ENCODE measurements at regions not wholly inside any gene's neighbourhood (a gene's known extent, or its start where the extent isn't known, plus 50 kb on each side); places are given as distances from the start of the nearest gene placed in this dataset.

DNA sequence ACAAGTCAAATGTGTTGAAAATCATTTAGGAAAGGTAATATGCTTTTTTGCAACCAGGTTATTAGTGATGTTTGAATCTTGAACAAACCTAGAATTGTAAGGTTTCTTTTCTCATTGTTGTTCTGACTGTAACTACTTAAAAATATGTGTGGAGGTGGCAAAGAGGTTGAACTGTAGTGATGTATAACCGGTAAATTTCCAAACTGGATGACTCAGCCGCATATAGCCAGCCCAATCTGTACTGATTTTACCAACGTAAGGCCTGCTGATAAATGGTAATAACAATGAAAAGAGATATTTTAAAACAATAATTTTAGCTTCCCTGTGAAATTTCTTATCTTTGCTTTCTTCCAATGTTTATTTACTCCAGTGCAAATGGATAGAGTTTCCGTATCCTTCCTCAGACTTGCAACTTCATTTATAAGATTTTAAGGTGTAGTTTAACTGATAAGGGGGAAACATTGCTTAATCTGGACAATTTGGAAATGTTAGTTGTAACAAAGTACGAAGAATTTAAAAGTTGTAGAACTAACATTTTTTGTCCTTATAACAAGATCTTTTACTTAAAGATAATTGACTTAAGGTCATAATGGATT is 1170.4 kb upstream of the ZEB2 start:
- Histone ChIP-seq H3K27ac (ENCODE audit: low read length) (no peak overlapping the region), H3K27me3 (ENCODE audit: control insufficient read depth, insufficient read depth, low read length) (no peaks in the 10 kb centered on the region), H3K4me3 (ENCODE audit: low read length) (no peak overlapping the region), H3K4me1 (ENCODE audit: control insufficient read depth, insufficient read depth, low read length) (no peaks in the 10 kb centered on the region), H3K36me3 (ENCODE audit: control insufficient read depth, insufficient read depth, low read length) (no peaks in the 10 kb centered on the region), H3K9me3 (replicated peaks; ENCODE audit: control insufficient read depth, low read depth, low read length) (no peaks in the 10 kb centered on the region)
- WGBS (ENCODE audit: insufficient coverage), result no CpG with 5 or more reads among the region's 5 CpGs
- no peak for DNase-seq

DNA sequence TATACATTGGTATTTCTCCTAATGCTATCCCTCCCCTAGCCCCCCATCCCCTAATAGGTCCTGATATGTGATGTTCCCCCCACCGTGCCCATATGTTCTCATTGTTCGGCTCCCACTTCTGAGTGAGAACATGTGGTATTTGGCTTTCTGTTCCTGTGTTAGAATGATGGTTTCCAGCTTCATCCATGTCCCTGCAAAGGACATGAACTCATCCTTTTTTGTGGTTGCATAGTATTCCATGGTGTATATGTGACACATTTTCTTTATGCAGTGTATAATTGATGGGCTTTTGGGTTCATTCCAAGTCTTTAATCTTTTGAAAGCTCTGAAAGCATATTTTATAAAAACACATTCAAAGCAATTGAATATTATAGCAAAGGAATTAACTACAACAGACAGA is 1169.4 kb upstream of the ZEB2 start:
- no CpG with 5 or more reads among the region's 2 CpGs for WGBS (ENCODE audit: insufficient coverage)
- Histone ChIP-seq H3K27me3 (ENCODE audit: control insufficient read depth, insufficient read depth, low read length) (no peaks in the 10 kb centered on the region), H3K9me3 (replicated peaks; ENCODE audit: control insufficient read depth, low read depth, low read length) (no peaks in the 10 kb centered on the region), H3K36me3 (ENCODE audit: control insufficient read depth, insufficient read depth, low read length) (no peaks in the 10 kb centered on the region), H3K27ac (ENCODE audit: low read length) (no peak overlapping the region), H3K4me3 (ENCODE audit: low read length) (no peak overlapping the region), H3K4me1 (ENCODE audit: control insufficient read depth, insufficient read depth, low read length) (no peaks in the 10 kb centered on the region)
- DNase-seq, result no peak

DNA sequence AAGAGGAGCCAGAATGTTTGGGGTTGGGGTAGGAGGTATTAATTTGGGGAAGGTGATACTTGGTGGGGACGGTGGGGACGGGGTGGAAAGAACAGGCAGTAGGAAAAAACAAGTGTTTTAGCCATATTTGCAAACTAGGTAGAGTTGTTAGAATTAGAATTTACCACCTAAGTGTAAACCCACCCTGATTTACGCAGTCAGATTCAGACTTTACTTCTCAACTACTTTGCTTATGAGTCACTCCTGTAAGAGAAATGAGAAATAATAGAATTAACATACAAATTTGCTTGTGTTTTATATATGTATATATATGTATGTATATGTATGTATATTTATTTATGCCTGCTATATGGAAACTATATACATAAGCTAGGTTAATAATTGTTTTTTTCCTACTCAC is 1168.2 kb upstream of the ZEB2 start:
- no peak overlapping the region for H3K4me3 ChIP-seq (ENCODE audit: low read length)
- no peak for DNase-seq
- no peaks in the 10 kb centered on the region for H3K36me3 ChIP-seq (ENCODE audit: control insufficient read depth, insufficient read depth, low read length)
- H3K27ac ChIP-seq (ENCODE audit: low read length), result no peak overlapping the region
- no peaks in the 10 kb centered on the region for H3K9me3 ChIP-seq (replicated peaks; ENCODE audit: control insufficient read depth, low read depth, low read length)
- H3K27me3 ChIP-seq (ENCODE audit: control insufficient read depth, insufficient read depth, low read length), result no peaks in the 10 kb centered on the region
- no CpG with 5 or more reads among the region's 3 CpGs for WGBS (ENCODE audit: insufficient coverage)
- no peaks in the 10 kb centered on the region for H3K4me1 ChIP-seq (ENCODE audit: control insufficient read depth, insufficient read depth, low read length)

DNA sequence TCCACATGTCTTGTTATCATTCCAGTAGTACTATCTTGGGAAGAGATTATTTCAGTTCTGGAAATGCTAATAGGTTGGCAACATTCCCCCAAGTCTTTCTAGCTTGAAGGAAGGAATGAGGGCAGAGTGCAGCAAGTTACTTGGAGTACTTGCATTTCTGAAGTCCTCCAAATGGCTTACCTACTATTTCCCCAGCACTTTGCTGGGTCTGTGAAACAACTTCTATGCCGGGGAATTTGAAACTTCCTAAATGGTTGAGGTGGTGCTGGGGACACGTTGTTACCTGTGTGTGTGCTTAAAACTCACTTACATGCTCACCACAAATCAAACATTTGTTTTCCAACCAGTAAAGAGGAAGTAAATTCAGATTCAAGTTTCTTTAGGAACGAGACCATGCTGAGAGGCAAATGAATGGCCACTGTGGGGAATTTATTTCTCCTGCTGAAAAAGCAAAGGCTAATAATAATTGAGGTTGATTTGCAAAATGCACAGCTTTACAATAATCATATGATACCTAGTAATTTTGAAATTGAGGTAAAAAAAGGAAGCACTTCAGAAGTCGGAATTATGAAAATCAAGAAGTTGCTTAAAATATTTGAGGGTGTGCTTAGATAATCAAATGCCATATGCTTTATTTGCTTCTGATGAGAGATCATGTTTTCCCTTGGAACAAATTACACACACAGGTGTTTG is 1167.7 kb upstream of the ZEB2 start:
- WGBS (ENCODE audit: insufficient coverage), result no CpG with 5 or more reads among the region's 4 CpGs
- H3K36me3 ChIP-seq (ENCODE audit: control insufficient read depth, insufficient read depth, low read length), result no peaks in the 10 kb centered on the region
- no peak overlapping the region for H3K4me3 ChIP-seq (ENCODE audit: low read length)
- H3K9me3 ChIP-seq (replicated peaks; ENCODE audit: control insufficient read depth, low read depth, low read length), result no peaks in the 10 kb centered on the region
- peak; percentile 1 for DNase-seq
- H3K27me3 ChIP-seq (ENCODE audit: control insufficient read depth, insufficient read depth, low read length), result no peaks in the 10 kb centered on the region
- H3K27ac ChIP-seq (ENCODE audit: low read length), result no peak overlapping the region
- no peaks in the 10 kb centered on the region for H3K4me1 ChIP-seq (ENCODE audit: control insufficient read depth, insufficient read depth, low read length)

DNA sequence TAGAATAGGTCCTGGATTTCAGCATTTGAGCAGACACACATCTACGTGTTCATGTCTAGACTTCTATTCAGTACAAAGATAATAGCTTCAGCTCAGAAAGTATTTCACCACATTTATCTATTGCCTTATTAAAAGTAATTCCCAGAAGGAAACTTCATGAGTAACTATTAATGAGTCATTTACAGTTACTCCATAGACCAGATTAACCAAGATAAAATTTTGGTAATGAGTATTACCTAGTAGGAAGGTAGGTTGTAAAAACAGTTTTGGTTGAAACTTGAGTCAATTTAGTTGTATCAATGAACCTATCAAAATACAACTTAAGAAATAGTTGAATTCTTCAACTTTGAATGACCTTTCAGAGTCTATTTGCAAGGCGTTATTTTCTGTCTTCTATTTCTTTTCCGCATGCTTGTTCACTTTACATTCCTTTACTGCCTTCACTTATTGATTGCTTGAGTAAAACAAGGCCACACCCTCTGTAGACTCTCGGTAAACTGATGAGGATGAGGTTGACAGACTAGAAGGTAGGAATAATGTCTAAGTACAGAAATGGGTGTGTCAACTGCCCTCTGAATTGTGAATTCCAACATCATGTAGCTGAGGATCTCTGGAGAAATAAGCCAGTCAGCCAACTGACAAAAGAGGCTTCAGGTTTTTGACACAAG is 1165.6 kb upstream of the ZEB2 start:
- H3K4me3 ChIP-seq (ENCODE audit: low read length), result no peak overlapping the region
- no peaks in the 10 kb centered on the region for H3K9me3 ChIP-seq (replicated peaks; ENCODE audit: control insufficient read depth, low read depth, low read length)
- WGBS (ENCODE audit: insufficient coverage), result no CpG with 5 or more reads among the region's 4 CpGs
- no peaks in the 10 kb centered on the region for H3K36me3 ChIP-seq (ENCODE audit: control insufficient read depth, insufficient read depth, low read length)
- no peaks in the 10 kb centered on the region for H3K27me3 ChIP-seq (ENCODE audit: control insufficient read depth, insufficient read depth, low read length)
- H3K4me1 ChIP-seq (ENCODE audit: control insufficient read depth, insufficient read depth, low read length), result no peaks in the 10 kb centered on the region
- no peak overlapping the region for H3K27ac ChIP-seq (ENCODE audit: low read length)
- DNase-seq, result no peak

DNA sequence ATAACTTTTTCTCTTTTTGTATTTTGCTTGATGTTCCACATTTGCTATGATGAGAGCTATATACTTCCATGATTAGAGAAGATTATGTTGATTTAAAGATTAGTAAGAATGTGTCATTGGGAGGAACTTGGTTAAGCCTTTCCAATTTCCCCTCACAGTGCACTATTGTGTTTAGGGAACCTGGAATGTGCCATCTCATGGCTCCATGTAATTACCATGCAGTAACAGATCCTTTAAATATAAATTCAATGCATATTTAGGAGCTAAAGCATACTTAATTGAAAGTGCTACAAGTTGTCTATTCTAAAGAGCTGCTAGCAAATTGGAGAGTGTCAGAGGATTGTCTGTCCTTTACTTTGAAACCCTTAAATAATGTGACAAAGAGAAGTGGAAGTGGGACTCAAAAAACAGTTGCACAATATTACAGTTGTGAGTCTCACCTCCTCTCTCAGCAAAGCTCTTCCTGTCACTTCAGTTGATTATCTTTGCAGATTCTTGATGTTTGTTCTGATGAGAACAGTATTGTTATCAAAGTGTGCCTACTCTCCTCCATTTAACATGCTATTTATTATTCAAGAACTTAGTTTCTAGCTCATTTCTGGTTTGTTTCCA is 1162.7 kb upstream of the ZEB2 start:
- no peaks in the 10 kb centered on the region for H3K36me3 ChIP-seq (ENCODE audit: control insufficient read depth, insufficient read depth, low read length)
- H3K27me3 ChIP-seq (ENCODE audit: control insufficient read depth, insufficient read depth, low read length), result no peaks in the 10 kb centered on the region
- H3K27ac ChIP-seq (ENCODE audit: low read length), result no peak overlapping the region
- DNase-seq, result peak; percentile 11
- H3K4me3 ChIP-seq (ENCODE audit: low read length), result no peak overlapping the region
- H3K9me3 ChIP-seq (replicated peaks; ENCODE audit: control insufficient read depth, low read depth, low read length), result no peaks in the 10 kb centered on the region
- H3K4me1 ChIP-seq (ENCODE audit: control insufficient read depth, insufficient read depth, low read length), result no peaks in the 10 kb centered on the region

DNA sequence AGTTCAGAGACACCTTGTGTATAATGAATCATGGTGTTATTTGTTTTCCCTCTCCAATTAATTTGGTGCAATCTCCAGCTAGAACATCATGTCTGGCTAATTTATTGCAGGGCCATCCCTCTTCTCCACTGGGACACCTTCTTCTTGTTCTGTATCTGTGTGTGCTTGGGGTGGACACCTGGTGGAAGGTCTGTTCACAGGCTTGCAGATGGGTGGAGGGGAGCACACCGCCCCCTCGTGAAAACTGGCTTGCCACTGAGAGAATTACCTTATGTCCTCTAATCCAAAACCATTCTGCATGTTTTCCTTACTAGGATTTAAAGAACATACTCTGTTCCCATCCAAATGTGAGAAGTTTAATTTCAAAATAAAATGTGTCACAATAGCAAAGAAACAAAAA is 1160.4 kb upstream of the ZEB2 start:
- Histone ChIP-seq H3K36me3 (ENCODE audit: control insufficient read depth, insufficient read depth, low read length) (no peaks in the 10 kb centered on the region), H3K4me3 (ENCODE audit: low read length) (no peak overlapping the region), H3K4me1 (ENCODE audit: control insufficient read depth, insufficient read depth, low read length) (no peaks in the 10 kb centered on the region), H3K27ac (ENCODE audit: low read length) (no peak overlapping the region), H3K9me3 (replicated peaks; ENCODE audit: control insufficient read depth, low read depth, low read length) (no peaks in the 10 kb centered on the region), H3K27me3 (ENCODE audit: control insufficient read depth, insufficient read depth, low read length) (no peaks in the 10 kb centered on the region)
- no CpG with 5 or more reads among the region's 2 CpGs for WGBS (ENCODE audit: insufficient coverage)
- DNase-seq, result no peak

DNA sequence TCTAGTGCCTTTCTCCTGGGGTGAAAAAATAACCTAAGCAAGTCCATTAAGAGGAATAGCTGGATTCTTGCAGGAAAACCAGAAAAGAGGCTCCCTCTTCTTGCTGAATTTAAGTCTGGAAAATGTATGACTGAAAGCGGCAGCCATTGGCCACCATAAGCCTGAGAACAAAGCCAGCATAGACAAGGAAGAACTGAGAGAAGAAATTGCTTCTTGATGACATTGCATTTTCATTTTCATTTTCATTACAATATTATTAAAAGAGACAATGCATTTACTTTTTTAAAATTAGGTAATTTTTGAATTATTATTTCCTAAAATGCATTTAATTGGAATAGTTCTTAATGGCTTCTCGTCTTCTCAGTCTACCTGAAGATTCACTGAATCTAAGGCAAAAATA is 1157.5 kb upstream of the ZEB2 start:
- Histone ChIP-seq H3K9me3 (replicated peaks; ENCODE audit: control insufficient read depth, low read depth, low read length) (no peaks in the 10 kb centered on the region), H3K27ac (ENCODE audit: low read length) (no peak overlapping the region)
- WGBS (ENCODE audit: insufficient coverage), result no CpG with 5 or more reads among the region's 2 CpGs

DNA sequence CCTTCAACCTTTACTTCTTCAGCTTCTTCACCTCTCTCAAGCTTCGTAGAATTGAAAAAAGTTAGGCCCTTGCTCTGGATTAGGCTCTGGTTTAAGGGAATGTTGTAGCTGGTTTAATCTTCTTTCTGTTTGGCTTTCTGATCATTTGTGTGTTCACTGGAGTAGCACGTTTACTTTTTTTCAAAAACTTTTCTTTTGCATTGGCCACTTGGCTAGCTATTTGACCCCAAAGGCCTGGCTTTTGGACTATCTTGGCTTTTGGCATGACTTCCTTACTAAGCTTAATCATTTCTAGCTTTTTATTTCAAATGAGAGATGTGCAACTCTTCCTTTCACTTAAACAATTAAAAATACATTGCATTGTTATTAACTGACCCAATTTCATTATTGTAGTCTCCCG is 1154.8 kb upstream of the ZEB2 start:
- no peak overlapping the region for H3K4me3 ChIP-seq (ENCODE audit: low read length)
- WGBS (ENCODE audit: insufficient coverage), result no CpG with 5 or more reads among the region's 3 CpGs
- no peaks in the 10 kb centered on the region for H3K27me3 ChIP-seq (ENCODE audit: control insufficient read depth, insufficient read depth, low read length)
- no peak overlapping the region for H3K27ac ChIP-seq (ENCODE audit: low read length)
- H3K9me3 ChIP-seq (replicated peaks; ENCODE audit: control insufficient read depth, low read depth, low read length), result no peaks in the 10 kb centered on the region
- no peak for DNase-seq
- no peaks in the 10 kb centered on the region for H3K36me3 ChIP-seq (ENCODE audit: control insufficient read depth, insufficient read depth, low read length)
- no peaks in the 10 kb centered on the region for H3K4me1 ChIP-seq (ENCODE audit: control insufficient read depth, insufficient read depth, low read length)

More for the DNA sequence above, 1157.5 kb upstream of the ZEB2 start:
- no peak for DNase-seq
- Histone ChIP-seq H3K27me3 (ENCODE audit: control insufficient read depth, insufficient read depth, low read length) (no peaks in the 10 kb centered on the region), H3K36me3 (ENCODE audit: control insufficient read depth, insufficient read depth, low read length) (no peaks in the 10 kb centered on the region), H3K4me1 (ENCODE audit: control insufficient read depth, insufficient read depth, low read length) (no peaks in the 10 kb centered on the region), H3K4me3 (ENCODE audit: low read length) (no peak overlapping the region)

DNA sequence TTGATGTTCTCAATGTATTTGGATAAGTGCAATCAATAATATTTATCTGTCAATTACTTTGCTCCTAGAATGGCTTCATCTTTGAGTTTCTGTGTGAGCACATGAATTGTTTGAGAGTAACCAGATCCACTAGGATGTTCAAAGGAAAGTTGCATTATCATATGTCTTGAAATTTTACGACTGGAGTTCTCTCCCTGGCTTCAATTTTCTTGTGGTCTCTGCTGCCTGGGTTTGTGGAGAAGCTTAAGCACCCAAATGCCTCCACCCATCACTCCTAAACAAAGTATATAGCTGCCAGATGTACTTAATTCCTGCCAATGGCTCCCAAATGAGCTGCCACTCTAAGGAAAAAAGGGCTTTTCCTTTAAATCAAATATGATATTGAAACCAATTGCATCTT is 1149.4 kb upstream of the ZEB2 start:
- H3K4me3 ChIP-seq (ENCODE audit: low read length), result no peak overlapping the region
- H3K9me3 ChIP-seq (replicated peaks; ENCODE audit: control insufficient read depth, low read depth, low read length), result no peaks in the 10 kb centered on the region
- no peak overlapping the region for H3K27ac ChIP-seq (ENCODE audit: low read length)
- H3K36me3 ChIP-seq (ENCODE audit: control insufficient read depth, insufficient read depth, low read length), result no peaks in the 10 kb centered on the region
- no peaks in the 10 kb centered on the region for H3K4me1 ChIP-seq (ENCODE audit: control insufficient read depth, insufficient read depth, low read length)
- DNase-seq, result no peak
- no peaks in the 10 kb centered on the region for H3K27me3 ChIP-seq (ENCODE audit: control insufficient read depth, insufficient read depth, low read length)
- no CpG with 5 or more reads among the region's 1 CpG for WGBS (ENCODE audit: insufficient coverage)

All from muscle of leg (tissue), 3 donors.